GM21619 (cell line): ENCODE measurements at regions not wholly inside any gene's neighbourhood (a gene's known extent, or its start where the extent isn't known, plus 50 kb on each side); places are given as distances from the start of the nearest gene placed in this dataset.
"Not testable (repeated sequence)": the region's sequence is repeated elsewhere in the genome, so short reads cannot be mapped to it uniquely, and the experiment has no call there.

Experiments
- ATAC-seq: cut with Tn5 transposase; IDR thresholded peaks from one replicate; pipeline ENCODE4 v1.9.1; 2021; ENCODE audit not compliant: unreplicated experiment

DNA sequence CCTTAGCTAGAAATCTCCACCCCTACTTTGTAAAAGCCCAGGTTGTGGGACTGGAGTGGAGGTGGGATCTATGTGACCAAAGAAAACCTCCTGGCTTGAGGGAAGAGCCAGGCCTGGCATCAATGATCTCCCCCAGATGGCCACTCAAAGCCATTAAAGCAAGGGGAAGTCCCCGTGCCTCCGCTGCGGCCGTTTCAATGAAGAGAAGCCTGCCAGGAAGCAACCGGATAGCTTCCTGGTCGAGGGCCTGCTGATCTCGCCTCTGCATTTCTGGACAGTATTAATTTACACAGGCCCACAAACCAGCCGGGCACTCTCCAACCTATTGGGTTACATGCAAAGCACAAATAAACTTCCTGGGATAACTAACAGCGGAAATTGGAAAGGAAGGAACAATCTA, 160.5 kb upstream of the MSX2 start:
- ATAC-seq, result no peak

GRCh38 chr5:174567506-174568141, 156.8 kb upstream of the MSX2 start:
- ATAC-seq, result no peak

DNA sequence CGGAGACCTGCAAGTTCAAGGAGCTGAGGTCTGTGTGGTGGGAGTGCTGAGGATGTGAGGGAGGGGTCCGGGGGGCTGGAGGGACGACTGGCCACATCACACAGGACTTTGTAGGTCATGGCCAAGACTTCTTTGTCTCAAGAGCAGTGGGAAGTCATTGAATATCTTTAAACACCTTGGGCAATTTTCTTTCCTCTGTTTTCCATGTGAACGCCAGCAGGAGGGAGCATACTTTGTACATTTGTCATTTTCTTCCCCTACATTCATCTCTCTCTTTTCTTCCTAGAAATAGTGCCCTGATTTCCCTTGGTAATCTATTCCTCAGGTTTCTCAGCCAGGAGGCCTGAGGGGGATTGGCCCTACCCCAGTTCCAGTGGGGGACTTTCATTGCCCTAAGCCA, 153.7 kb upstream of the MSX2 start:
- ATAC-seq, result no peak

DNA sequence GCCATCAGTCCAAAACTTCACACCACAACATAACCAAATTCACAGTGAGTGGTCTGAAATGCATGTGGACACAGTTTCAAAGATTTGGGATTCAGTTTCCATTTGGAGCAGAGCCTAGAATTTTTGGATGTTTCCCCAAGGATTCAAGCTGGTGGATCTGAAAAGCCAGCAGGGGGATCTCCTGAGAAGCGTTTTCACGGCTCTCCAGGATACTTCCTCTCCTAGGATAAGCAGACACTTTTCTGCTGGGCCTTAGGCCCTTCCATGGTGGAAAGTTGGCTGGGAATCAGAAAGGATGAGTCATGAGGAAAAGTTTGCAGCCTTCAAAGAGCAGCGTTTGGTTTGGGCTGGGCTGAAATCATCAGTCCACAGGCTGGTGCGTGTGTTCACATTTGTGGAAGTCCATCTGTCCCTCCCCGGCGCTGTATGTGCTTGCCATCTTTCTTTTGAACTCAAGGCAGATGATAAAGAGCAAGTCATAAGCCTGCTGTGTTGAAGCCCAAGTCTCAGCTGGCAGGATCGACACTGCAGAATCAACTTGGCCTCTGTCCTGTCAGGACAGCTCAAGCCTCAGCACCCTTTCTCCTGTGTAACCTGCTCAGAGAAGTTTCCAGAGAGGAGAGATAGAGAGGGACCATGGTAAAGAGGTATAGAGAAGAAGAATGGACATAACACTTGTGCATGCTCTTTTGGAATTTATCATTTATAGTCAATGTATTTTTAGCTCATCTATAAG, 152.6 kb upstream of the MSX2 start:
- no peak for ATAC-seq

DNA sequence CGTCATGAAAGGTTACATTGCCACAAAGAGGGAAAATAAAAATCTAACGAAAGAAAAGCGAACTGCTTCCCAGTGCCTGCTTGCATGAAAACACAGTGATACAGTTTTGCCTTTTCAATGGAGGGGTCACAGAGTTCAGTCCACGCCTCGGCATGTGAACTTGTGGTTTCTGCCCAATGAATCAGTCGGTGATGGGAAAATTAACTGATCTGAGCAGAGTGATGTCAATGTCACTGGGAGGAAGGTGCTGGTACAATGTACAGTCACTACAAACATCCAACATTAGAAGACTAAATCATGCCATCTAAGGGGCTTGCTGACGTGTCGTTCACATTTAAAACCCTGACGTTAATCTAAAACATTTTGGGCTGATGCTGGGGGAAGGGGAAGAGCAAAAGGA, 151.8 kb upstream of the MSX2 start:
- no peak for ATAC-seq

DNA sequence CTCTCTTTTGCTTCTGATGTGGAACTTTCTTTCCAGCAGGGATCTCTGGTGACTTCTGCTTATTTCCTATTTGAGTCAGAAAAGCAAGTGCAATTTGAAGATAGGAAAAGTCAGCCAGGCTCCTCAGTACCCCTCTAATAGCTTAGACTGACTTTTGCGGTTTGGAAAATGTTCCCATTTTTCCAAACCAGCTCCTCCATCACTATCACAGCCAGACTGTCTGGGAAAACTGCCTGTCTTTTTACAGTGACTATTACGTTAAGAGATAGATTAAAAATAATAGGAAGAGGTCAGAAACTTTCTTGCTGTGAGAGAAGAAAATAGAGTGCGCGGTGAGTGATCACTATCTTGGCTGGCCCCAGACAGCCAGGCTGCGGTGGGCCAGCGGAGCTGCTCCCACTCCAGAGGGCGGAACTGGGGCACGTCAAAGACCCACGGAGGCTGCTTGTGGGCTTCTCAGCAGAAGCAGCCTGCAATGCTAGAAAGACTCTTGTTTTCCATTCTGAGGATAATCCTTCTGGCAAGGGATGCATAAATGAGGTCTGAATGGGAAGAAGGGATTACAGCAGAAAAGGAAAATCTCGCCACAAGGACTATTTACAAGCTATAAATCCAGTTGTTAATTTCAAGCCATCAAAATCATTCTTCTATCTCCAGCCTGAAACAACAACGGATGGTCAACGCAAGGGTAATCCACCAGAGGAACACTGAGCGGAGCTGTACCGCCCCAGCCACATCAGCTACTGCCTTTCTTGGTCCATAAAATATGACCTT, 151.0 kb upstream of the MSX2 start:
- no peak for ATAC-seq

DNA sequence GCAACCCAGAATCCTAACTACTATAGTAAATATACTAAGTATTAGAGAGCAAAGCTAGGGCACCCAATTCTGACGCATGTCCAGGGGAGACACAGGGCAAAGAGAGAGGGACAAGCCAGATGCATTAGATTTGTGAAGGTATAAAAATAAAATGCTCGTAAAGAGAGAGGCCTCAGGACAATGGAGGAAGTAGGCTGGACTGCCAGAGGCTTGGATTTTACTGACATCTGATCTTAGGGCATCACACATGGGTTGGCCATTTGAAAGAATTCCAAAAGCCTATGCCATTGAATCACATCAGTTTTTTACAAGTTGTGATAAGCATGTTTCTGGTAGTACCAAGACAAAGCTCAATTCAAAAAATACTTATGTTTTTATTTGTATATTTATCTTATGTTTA, 149.3 kb upstream of the MSX2 start:
- no peak for ATAC-seq

GRCh38 chr5:174576042-174576441, 148.3 kb upstream of the MSX2 start:
- no peak for ATAC-seq

- no peak for ATAC-seq
These were observed 142.9 kb upstream of the MSX2 start for GRCh38 chr5:174581479-174581878.

- no peak for ATAC-seq
These were observed 142.5 kb upstream of the MSX2 start for GRCh38 chr5:174581894-174582293.

DNA sequence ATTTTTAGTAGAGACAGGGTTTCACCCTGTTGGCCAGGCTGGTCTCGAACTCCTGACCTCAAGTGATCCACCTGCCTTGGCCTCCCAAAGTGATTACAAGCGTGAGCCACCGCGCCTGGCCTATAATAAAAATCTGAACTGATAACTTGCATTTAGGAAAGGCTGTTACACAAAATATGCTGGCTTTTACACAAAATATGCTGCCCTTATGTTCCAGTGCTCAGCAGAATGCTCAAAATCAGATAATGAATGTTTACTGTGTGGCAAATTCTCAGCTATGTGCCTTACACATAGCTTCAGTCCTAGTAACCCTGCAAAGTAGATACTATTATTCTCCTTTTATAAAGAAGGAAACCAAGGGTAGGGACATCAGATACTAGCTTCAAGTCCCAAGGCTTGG, 141.3 kb upstream of the MSX2 start:
- ATAC-seq, result no peak

GRCh38 chr5:174585472-174585871, 138.9 kb upstream of the MSX2 start:
- ATAC-seq, result no peak

GRCh38 chr5:174586163-174586562, 138.2 kb upstream of the MSX2 start:
- not testable (repeated sequence) for ATAC-seq

DNA sequence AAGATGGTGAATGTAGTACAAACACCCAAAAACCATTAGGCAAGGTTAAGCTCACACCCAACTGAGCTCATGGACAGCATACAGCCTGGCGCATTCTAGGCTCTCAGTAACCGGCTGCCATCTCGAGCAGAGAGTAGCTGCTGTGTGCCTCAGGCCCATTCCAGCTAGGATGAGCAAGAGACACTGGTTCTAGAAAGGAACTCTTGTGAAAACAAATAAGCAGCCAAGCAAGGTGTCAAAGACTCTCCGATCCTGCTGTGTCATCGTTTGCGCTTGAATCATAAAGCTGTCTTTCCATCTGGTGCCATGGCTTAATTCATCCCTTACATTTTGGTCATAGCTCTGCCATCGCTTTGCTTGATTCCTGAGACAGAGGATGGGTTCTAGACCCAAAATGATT, 135.4 kb upstream of the MSX2 start:
- no peak for ATAC-seq

DNA sequence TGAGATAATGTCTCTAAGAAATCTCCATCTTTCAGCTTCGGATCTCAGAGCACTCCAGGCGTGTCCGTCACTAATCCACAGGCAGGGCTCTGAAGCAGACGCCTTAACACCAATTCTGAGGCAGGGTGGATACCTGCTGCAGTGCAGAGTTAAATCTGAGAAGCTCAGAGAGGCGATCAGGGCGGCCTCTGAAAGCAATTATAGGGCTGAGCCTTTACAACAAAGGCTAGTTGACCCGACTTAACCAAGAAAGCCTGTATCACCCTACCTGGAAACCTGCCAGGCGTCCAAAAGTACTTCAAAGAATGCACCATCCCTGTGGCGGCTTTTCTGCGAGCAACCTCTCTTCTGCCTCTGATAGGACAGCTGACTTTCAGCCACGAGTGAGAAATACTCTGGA, 134.8 kb upstream of the MSX2 start:
- ATAC-seq, result no peak

- no peak for ATAC-seq
These were observed 133.6 kb upstream of the MSX2 start for GRCh38 chr5:174590820-174591219.

GRCh38 chr5:174596429-174596828, 128.0 kb upstream of the MSX2 start:
- no peak for ATAC-seq

DNA sequence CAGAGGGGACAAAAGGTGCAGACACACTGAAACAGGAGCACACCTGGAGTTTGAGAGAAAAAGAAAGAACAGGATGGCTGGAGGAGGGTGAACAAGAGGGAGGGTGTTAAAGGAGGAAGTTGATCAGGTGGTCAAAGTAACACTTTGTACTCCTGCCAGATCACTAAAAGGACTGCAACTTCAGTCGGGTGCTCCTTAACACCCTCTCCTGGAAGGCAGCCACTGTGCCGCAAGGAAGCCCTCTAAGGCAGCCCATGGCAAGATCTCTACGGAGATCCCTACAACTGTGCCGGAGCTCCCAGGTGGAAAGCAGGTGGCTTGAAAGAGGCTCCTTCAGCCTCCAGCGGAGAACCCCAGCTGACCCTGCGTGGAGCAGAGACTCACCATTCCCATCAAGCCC, 124.4 kb upstream of the MSX2 start:
- ATAC-seq, result no peak

GRCh38 chr5:174601946-174602345, 122.4 kb upstream of the MSX2 start:
- ATAC-seq, result no peak

DNA sequence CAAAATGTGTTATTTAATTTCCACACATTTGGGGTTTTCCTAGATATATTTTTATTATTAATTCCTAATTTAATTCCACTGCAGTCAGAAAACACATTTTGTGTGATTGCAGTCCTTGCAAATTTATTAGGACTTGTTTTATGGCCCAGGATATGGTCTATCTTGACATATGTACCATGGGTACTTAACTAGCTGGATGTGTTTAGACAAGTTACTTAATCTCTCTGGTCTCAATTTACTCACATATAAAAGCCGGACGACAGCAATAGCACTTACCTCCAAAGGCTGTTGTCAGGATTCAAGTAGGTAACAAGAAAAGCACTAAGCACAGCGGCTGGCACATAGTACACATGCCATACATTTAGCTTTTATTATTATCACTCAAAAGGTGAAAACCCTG, 118.2 kb upstream of the MSX2 start:
- ATAC-seq, result no peak

- no peak for ATAC-seq
These were observed 117.7 kb upstream of the MSX2 start for GRCh38 chr5:174606646-174607045.

DNA sequence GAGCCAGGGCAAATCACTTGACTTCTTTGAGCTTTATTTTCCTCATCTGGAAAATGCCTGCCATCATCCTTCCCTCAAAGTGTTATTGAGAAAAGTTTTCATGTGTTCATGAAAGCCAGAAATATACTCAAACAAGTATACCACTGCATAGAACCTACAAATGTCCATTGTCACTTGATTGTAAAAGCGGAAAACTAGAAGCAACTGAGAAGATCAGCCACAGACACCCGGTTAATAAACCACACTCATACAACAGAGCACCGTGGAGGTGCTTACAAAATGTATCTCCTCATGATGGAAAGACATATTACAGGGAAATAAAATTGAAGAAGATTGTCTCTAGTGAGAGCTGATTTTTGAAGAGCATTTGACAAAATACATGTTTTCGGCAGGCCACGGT, 117.2 kb upstream of the MSX2 start:
- no peak for ATAC-seq
